OCI-M1 (cell line): ENCODE measurements at regions not wholly inside any gene's neighbourhood (a gene's known extent, or its start where the extent isn't known, plus 50 kb on each side); places are given as distances from the start of the nearest gene placed in this dataset.

Experiments
- DNase-seq: peaks from one replicate; lab custom pipeline; 2025; lab: John Stamatoyannopoulos, UW

DNA sequence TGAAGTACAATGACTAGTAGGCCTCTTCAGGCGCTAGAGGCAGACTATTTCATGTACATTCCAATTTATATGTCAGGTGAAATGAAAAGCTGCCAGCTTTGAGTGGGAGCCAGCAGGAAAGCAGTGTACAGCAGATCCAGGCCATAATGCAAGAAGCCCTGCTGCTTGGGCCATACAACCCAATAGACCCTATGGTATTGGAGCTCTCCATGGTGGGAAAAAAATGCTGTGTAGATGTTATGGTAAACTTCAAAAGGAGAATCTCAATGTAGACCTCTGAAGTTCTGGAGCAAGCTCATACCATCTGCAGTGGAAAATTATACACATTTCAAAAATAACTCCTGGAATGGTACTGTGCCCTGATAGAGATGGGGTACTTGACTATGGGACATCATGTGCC is 71.5 kb upstream of the CD82 start:
- no peak for DNase-seq

- no peak for DNase-seq
These were observed 70.7 kb upstream of the CD82 start for GRCh38 chr11:44494785-44495184.

DNA sequence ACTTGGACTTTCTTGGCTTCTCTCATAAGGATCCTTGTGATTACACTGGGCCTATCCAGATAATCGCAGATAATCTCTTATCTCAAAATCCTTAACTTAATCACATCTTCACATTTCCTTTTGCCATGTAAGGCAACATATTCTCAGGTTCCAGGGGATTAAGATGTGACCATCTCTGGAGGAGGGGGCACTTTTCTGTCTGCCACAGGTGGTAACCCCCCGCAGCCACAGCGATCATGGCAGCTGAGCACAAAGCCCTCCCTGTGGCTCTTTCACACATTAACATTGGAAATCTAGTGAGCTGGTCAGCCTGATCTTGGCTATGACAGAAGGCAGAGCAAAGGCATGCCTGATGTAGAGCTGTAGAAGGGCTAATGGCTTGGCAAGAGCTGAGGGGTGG is 69.1 kb upstream of the CD82 start:
- DNase-seq: no peak

- DNase-seq: no peak
These were observed 67.2 kb upstream of the CD82 start for GRCh38 chr11:44498089-44498871.

GRCh38 chr11:44502506-44502905 is 63.0 kb upstream of the CD82 start:
- no peak for DNase-seq

- peak; percentile 31 for DNase-seq
These were observed 59.8 kb upstream of the CD82 start for GRCh38 chr11:44505581-44506054.

DNA sequence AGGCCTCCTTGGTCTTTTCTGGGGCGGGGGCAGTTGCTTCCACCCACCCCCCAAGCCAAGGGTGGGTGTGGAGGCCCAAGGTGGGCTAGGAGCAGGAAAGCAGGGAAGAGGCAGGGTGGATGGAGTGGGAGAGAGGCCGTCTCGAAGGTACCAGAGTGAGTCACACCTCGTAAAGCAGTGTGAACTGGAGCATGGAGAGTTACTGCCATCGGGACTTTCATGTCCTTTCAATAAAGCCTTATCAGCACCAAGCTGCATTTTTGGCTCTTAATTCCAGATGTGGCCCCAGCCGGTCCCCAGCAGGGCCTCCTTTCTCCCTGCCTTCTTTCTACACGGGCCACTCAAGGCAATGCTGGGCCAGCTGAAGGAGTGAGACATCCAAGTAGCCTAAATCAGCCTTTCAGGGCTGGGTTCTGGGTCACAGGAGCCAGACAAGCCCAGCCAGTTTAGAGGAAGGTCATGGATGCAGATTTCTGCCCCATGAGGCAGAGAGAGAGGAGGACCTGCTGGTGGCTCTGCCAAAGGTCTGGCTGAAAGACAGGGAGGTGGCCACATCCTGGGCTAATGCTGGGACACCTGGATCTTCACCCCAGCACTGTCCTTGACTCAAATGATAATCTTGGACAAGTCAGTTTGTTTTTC is 59.0 kb upstream of the CD82 start:
- DNase-seq: no peak

GRCh38 chr11:44507491-44507890 is 58.0 kb upstream of the CD82 start:
- DNase-seq: no peak

- no peak for DNase-seq
These were observed 57.5 kb upstream of the CD82 start for GRCh38 chr11:44507896-44508445.

DNA sequence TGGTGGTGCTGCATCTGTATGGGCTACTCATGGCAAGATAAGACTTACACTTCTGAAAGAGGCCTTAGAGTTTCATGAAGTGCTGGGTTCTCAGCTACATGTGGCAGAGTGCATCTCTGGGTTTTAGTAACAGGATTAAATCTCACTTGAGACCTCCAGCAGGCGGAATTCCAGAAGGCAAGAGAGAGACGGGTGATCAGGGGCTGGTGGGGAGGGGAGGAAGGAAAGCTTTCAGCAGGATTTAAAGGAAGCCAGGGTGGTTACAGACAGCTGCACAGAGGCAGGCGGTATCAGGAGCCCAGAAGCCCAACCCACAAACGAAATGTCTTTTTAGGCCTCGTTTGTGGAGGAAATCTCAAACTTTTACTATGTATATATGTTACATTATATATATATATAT is 56.2 kb upstream of the CD82 start:
- no peak for DNase-seq

DNA sequence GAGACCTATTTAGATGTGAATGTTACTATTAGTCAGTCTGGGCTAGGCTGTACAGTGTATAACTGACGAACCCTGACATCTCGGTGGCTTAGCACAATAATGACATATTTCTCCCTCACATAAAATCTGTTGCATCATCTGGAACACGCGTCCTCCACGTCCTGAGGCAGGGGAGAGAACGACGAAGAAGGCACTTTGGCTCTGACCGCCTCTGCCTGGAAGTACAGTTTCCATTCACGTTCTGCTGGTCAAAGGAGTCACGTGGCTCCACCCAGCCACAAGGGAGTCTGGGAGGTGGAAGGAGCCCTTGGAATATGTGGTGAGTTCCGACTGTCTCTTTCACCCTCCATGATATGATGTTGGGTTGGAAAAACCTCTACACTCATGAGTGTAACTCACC is 55.1 kb upstream of the CD82 start:
- DNase-seq: no peak

DNA sequence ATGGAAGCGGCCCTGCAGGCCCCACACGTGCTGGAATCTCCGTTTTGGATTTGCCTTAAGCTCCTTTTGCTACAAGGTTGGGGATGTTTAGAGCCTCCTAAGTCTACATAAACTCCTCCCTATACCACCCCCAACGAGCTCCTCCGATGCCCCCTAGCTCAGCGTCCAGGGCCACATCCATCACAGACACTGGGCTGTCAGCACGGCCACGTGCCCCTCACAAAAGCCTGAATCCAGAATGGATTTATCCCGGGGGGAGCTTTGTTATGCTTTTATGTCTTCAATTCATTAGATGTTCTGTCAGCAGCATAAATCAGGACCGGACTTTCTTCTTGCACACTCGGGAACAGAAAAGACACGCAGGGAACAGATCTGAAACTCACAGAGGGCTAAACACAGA is 52.6 kb upstream of the CD82 start:
- no peak for DNase-seq

DNA sequence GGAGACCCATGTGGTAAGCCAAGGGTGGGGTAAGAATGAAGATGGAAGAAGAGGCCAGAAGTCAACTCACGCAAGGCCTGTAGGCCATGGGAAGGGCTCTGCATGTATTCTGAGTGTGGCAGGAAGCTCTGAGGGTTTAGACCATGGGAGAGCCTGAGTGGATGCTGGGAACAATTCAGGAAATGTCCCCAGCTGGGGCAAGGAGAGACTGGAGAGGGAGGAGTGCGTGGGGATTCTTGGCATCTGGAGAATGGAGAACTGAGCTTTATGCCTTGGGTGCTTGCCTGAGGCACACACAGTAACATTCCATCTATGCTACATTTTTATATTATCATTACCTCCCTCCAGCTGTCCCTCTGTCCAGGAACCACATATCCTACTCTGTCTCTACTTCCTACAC is 50.4 kb upstream of the CD82 start:
- no peak for DNase-seq
